ENCODE measurements at regions not wholly inside any gene's neighbourhood (a gene's known extent, or its start where the extent isn't known, plus 50 kb on each side); places are given as distances from the start of the nearest gene placed in this dataset.

DNA sequence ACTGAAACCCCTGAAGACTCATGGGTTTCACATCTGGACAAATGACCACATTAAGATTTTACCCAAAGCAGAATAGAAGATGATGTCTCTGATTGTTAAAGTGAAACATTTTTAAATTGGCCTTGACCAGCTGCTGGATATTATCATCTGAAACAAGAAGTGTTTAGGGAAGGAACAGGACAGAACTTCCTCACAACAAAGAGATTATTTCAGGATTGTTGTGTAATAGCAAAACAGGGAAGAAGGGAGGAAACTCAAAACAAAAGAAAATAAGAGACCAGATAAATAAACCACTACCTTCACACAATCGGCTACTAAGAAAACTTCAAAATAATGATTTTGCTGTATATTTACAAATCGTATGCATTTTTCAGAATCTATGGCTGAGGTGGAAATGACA lies 319.2 kb upstream of the API5 start:
- TF ChIP-seq, protein P1, sequence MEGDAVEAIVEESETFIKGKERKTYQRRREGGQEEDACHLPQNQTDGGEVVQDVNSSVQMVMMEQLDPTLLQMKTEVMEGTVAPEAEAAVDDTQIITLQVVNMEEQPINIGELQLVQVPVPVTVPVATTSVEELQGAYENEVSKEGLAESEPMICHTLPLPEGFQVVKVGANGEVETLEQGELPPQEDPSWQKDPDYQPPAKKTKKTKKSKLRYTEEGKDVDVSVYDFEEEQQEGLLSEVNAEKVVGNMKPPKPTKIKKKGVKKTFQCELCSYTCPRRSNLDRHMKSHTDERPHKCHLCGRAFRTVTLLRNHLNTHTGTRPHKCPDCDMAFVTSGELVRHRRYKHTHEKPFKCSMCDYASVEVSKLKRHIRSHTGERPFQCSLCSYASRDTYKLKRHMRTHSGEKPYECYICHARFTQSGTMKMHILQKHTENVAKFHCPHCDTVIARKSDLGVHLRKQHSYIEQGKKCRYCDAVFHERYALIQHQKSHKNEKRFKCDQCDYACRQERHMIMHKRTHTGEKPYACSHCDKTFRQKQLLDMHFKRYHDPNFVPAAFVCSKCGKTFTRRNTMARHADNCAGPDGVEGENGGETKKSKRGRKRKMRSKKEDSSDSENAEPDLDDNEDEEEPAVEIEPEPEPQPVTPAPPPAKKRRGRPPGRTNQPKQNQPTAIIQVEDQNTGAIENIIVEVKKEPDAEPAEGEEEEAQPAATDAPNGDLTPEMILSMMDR (IDR thresholded peaks at IDR 0.05; ENCODE audit: low read depth, low read length, poor library complexity, severe bottlenecking): no peak
- TF ChIP-seq EZH2phosphoT487 (IDR thresholded peaks at IDR 0.05; ENCODE audit: borderline replicate concordance, low read length): no peak

All from DOHH2 (cell line).